A673 (cell line): ENCODE measurements at regions not wholly inside any gene's neighbourhood (a gene's known extent, or its start where the extent isn't known, plus 50 kb on each side); places are given as distances from the start of the nearest gene placed in this dataset.
"Not testable (repeated sequence)": the region's sequence is repeated elsewhere in the genome, so short reads cannot be mapped to it uniquely, and the experiment has no call there.

ENCODE experiments used
- EZH2 ChIP-seq: fragments of 200-600 bp; sonication (generic); IDR thresholded peaks from 2 replicates; pipeline ENCODE4 v1.6.1; 2017; ENCODE audit warnings: borderline replicate concordance, low read depth, mild to moderate bottlenecking, mixed read lengths, antibody characterized with exemption, low read length; ENCODE audit not compliant: poor library complexity, severe bottlenecking
- TF ChIP-seq, protein P1 (sequence below): fragments of 300-800, 200-600 bp; sonication (generic); conservative IDR thresholded peaks from 2 replicates; pipeline ENCODE4 v1.5.1; 2017; ENCODE audit warnings: low read depth, mild to moderate bottlenecking, antibody characterized with exemption, low read length, moderate library complexity, mixed read lengths

DNA sequence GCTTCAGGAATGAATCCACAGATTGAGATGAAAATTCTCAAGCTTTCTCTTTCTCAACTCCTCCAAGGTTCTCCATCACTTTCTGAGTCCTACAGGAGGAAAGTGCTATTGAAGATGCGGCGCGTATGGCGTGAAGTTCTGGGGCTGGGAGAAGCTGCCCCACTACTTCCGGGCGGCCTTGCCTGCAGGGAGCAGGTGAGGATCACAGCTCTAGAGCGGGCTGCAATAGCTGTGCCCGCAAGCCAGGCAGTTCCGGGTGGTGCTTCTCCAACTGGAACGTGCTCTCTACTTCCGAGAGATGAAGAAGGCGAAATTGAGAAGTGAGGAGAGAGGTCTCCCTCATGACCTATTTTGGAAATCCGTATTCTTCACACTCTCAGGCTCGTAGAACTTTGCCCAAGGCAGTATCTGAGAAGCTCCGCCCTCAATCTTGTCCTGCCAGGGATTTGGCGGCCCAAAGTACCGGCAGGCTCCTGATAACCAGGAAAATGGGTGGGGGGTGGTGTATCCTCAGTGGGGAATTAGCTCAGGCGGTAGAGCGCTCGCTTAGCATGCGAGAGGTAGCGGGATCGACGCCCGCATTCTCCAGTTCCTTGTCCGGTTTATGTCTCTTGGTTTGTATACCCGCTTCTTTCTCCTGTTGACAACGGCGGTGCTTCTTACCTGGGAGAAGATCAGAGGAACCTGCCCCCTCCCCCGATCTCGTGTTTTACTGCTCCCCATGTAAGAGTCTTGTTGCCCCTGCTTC, 70.6 kb upstream of the ZNF322 start:
- not testable (repeated sequence) for TF ChIP-seq EZH2
- TF ChIP-seq, protein P1, sequence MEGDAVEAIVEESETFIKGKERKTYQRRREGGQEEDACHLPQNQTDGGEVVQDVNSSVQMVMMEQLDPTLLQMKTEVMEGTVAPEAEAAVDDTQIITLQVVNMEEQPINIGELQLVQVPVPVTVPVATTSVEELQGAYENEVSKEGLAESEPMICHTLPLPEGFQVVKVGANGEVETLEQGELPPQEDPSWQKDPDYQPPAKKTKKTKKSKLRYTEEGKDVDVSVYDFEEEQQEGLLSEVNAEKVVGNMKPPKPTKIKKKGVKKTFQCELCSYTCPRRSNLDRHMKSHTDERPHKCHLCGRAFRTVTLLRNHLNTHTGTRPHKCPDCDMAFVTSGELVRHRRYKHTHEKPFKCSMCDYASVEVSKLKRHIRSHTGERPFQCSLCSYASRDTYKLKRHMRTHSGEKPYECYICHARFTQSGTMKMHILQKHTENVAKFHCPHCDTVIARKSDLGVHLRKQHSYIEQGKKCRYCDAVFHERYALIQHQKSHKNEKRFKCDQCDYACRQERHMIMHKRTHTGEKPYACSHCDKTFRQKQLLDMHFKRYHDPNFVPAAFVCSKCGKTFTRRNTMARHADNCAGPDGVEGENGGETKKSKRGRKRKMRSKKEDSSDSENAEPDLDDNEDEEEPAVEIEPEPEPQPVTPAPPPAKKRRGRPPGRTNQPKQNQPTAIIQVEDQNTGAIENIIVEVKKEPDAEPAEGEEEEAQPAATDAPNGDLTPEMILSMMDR, result not testable (repeated sequence)
